HepG2 (cell line): ENCODE measurements at regions not wholly inside any gene's neighbourhood (a gene's known extent, or its start where the extent isn't known, plus 50 kb on each side); places are given as distances from the start of the nearest gene placed in this dataset.
"Not testable (repeated sequence)": the region's sequence is repeated elsewhere in the genome, so short reads cannot be mapped to it uniquely, and the experiment has no call there.

Experiments
- ATAC-seq: fragments of 200-7000 bp; cut with Tn5 transposase; 3 replicates; pipeline ENCODE4 v1.9.1; 2020; ENCODE audit warnings: mild to moderate bottlenecking, moderate library complexity
- BruUV-seq: library from RNA; stranded (reverse); fragments of 400-500 nt; replicated peaks from 2 replicates; lab custom pipeline; 2021; lab: Mats Ljungman, UMichigan
- CTCF ChIA-PET: fragments of 300-600 bp; formaldehyde crosslinking; extraction: SDS; loops from one replicate; lab custom pipeline; 2021; ENCODE audit warnings: low total read pairs, inconsistent platforms, low intra/inter-chr PET ratio; lab: Yijun Ruan, JAX
- POLR2A ChIA-PET: fragments of 350-600 bp; sonication (Branson Sonifier 250); formaldehyde crosslinking; loops from one replicate; lab custom pipeline; 2020; ENCODE audit warnings: antibody characterized with exemption, inconsistent platforms; lab: Yijun Ruan, JAX
- DNase-seq: peaks from one replicate; pipeline ENCODE4 v3.0.0-alpha.2; 2015; ENCODE audit warnings: low spot score
- FAIRE-seq: peaks from 3 replicates; lab custom pipeline; 2011; peaks lifted over from hg19 to GRCh38; lab: Jason Lieb, UNC
- H2AFZ ChIP-seq: one replicate; pipeline ENCODE4 v1.6.1; 2011; ENCODE audit warnings: low read length, inconsistent platforms
- H3K27ac ChIP-seq: fragments of 300-600 bp; 3 replicates; pipeline ENCODE4 v1.8.0; 2011; ENCODE audit warnings: mixed run types, mild to moderate bottlenecking, mixed read lengths, low read length, inconsistent platforms; ENCODE audit not compliant: insufficient read depth; ENCODE audit errors: extremely low read length
- H3K27me3 ChIP-seq, 2 experiments: fragments of 200-600 bp in 1 of 2; 2 replicates in 1 of 2; 3 replicates in 1 of 2; pipeline versions ENCODE4 v1.6.0 to v1.8.0; 2011; ENCODE audit warnings: low read length in 2 of 2, mild to moderate bottlenecking in 2 of 2, moderate library complexity in 2 of 2, inconsistent platforms in 1 of 2; ENCODE audit not compliant: insufficient read depth in 2 of 2, control insufficient read depth in 1 of 2
- H3K36me3 ChIP-seq, 2 experiments: fragments of 200-600 bp in 1 of 2; replicated peaks in 1 of 2; 2 replicates in 1 of 2; 3 replicates in 1 of 2; pipeline versions ENCODE4 v1.5.1 to v1.8.0; 2011; ENCODE audit warnings: low read length in 2 of 2, inconsistent platforms in 1 of 2; ENCODE audit not compliant: insufficient read depth in 2 of 2, control insufficient read depth in 1 of 2
- H3K4me1 ChIP-seq: 2 replicates; pipeline ENCODE4 v1.5.1; 2012; ENCODE audit warnings: low read length, inconsistent platforms; ENCODE audit not compliant: insufficient read depth
- H3K4me2 ChIP-seq: 2 replicates; pipeline ENCODE4 v1.6.0; 2011; ENCODE audit warnings: low read depth, low read length, inconsistent platforms
- H3K4me3 ChIP-seq, 3 experiments: fragments of 200-600 bp in 1 of 3; sonication (generic), shearing (Covaris generic) in 1 of 3; replicated peaks in 1 of 3; 2 replicates each; pipeline ENCODE4 v1.5.1; 2011 to 2016; ENCODE audit warnings: low read length in 3 of 3, inconsistent platforms in 2 of 3, low read depth in 2 of 3, mild to moderate bottlenecking in 2 of 3, control low read depth in 1 of 3, mixed read lengths in 1 of 3; ENCODE audit not compliant: insufficient read depth in 1 of 3
- H3K79me2 ChIP-seq: one replicate; pipeline ENCODE4 v1.6.1; 2011; ENCODE audit warnings: low read length, inconsistent platforms; ENCODE audit not compliant: insufficient read depth
- H3K9ac ChIP-seq: 2 replicates; pipeline ENCODE4 v1.6.0; 2011; ENCODE audit warnings: mild to moderate bottlenecking, low read depth, low read length, inconsistent platforms; ENCODE audit not compliant: insufficient read depth
- H3K9me3 ChIP-seq: 2 replicates; pipeline ENCODE4 v1.5.1; 2012; ENCODE audit warnings: mild to moderate bottlenecking, low read length
- H4K20me1 ChIP-seq: 2 replicates; pipeline ENCODE4 v1.6.0; 2011; ENCODE audit warnings: inconsistent platforms, mild to moderate bottlenecking, low read length, moderate library complexity; ENCODE audit not compliant: insufficient read depth
- FOXO1 ChIP-seq: sonication (generic); formaldehyde crosslinking; IDR thresholded peaks from 2 replicates; pipeline ENCODE4 v1.4.0; 2020; ENCODE audit warnings: missing genetic modification reagents
- ZBTB7B ChIP-seq: sonication (generic); formaldehyde crosslinking; IDR thresholded peaks from 2 replicates; pipeline ENCODE4 v1.4.0; 2020; ENCODE audit warnings: missing genetic modification reagents
- ZMYM4 ChIP-seq: sonication (generic); formaldehyde crosslinking; IDR thresholded peaks from 2 replicates; pipeline ENCODE4 v1.8.1; 2023; ENCODE audit warnings: mild to moderate bottlenecking, missing genetic modification reagents
- WGBS: methylation state at CpG from one replicate; pipeline ENCODE4 v1.1.6; 2017; ENCODE audit warnings: low lambda C conversion rate; 5-methylcytosine and 5-hydroxymethylcytosine counted together
- in situ Hi-C: cut with HindIII; loops from 2 replicates; pipeline ENCODE4 v1.10.0; 2017; ENCODE audit warnings: low pct_unique_long_range_greater_than_20kb; ENCODE audit not compliant: extremely low pct_ligation_motif_present
- intact Hi-C: fragments of 100-400 bp; cut with micrococcal nuclease; formaldehyde crosslinking; loops from one replicate; pipeline ENCODE4 v1.10.0; 2022; ENCODE audit not compliant: unreplicated experiment
- TF ChIP-seq, protein P1 (sequence below): sonication (generic); formaldehyde crosslinking; IDR thresholded peaks from 2 replicates; pipeline ENCODE4 v1.4.0; 2020; ENCODE audit warnings: missing genetic modification reagents, borderline replicate concordance

DNA sequence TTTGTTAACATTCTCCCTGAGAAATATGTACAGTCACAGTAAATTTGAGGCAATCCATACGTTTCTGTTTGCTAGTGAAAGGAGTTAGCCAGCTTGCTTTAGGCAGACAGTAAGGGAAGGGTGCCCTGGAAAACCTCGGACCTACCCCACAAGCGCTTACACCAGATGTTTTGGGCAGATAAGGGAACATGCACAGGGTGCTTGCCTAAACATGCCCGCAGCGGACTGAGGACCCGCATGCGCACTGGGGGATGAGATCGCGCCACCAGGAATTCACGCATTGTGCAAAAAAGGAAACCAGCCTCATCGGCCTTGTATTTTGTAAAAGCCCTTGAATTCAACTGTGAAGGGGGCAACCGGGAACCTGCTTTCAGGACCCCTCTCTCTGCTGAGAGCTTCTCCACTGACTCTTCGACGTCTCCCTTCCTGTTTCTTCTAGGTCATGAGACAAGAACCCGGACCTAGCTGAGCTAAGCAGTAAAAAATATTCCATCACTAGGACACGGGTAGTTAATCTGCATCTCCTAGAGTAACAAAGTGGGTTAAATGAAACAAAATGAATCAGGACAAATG is 1399.2 kb upstream of the ATXN8OS start:
- H3K9ac ChIP-seq = no peak overlapping the region
- TF ChIP-seq ZMYM4 (CRISPR knock-in tag) = no peak
- TF ChIP-seq, protein P1, sequence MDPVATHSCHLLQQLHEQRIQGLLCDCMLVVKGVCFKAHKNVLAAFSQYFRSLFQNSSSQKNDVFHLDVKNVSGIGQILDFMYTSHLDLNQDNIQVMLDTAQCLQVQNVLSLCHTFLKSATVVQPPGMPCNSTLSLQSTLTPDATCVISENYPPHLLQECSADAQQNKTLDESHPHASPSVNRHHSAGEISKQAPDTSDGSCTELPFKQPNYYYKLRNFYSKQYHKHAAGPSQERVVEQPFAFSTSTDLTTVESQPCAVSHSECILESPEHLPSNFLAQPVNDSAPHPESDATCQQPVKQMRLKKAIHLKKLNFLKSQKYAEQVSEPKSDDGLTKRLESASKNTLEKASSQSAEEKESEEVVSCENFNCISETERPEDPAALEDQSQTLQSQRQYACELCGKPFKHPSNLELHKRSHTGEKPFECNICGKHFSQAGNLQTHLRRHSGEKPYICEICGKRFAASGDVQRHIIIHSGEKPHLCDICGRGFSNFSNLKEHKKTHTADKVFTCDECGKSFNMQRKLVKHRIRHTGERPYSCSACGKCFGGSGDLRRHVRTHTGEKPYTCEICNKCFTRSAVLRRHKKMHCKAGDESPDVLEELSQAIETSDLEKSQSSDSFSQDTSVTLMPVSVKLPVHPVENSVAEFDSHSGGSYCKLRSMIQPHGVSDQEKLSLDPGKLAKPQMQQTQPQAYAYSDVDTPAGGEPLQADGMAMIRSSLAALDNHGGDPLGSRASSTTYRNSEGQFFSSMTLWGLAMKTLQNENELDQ (CRISPR knock-in tag) = no peak
- no peak for TF ChIP-seq FOXO1 (CRISPR knock-in tag)
- no peak for TF ChIP-seq ZBTB7B (CRISPR knock-in tag)
- TF ChIP-seq, all 625 proteins: peak for 0
- CTCF ChIA-PET = no interaction called here
- Histone ChIP-seq H4K20me1 (no peaks in the 10 kb centered on the region), H3K4me3 (no peak overlapping the region), H3K27ac (no peak overlapping the region), H3K9me3 (no peaks in the 10 kb centered on the region), H3K79me2 (no peaks in the 10 kb centered on the region), H3K4me1 (no peaks in the 10 kb centered on the region), H3K36me3 (no peaks in the 10 kb centered on the region), H3K27me3 (no peaks in the 10 kb centered on the region), H3K4me2 (no peak overlapping the region), H2AFZ (no peak overlapping the region)
- 51% methylated on average over 16 of the region's 16 CpGs for WGBS
- POLR2A ChIA-PET = no interaction called here
- in situ Hi-C loops = no loop called here
- no TSS peak for BruUV-seq
- DNase-seq (no peak), ATAC-seq (no peak), FAIRE-seq (no peak)
- intact Hi-C loops = no loop called here

DNA sequence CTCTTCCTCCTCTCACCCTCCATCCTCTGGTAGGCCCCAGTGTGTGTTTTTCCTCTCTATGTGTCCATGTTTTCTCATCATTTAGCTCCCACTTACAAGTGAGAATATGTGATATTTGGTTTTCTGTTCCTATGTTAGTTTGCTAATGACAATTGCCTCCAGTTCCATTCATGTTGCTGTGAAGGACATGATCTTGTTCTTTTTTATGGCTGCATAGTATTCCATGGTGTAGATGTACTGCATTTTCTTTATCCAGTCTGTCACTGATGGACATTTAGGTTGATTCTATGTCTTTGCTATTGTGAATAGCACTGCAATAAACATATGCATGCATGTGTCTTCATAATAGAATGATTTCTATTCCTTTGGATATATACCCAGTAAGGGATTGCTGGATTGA is 1401.6 kb upstream of the ATXN8OS start:
- H3K27ac ChIP-seq, H3K27me3 ChIP-seq, H3K4me1 ChIP-seq, in situ Hi-C loops, BruUV-seq, H3K9me3 ChIP-seq, intact Hi-C loops, DNase-seq, ATAC-seq, H3K9ac ChIP-seq, FAIRE-seq, CTCF ChIA-PET, H3K36me3 ChIP-seq, H3K79me2 ChIP-seq, H2AFZ ChIP-seq, H3K4me3 ChIP-seq, H3K4me2 ChIP-seq, H4K20me1 ChIP-seq, POLR2A ChIA-PET: not testable (repeated sequence)
